Activated naive CD8-positive, alpha-beta T cell treated with anti-CD3 and anti-CD28 coated beads for 36 hours (primary cell): ENCODE measurements at regions not wholly inside any gene's neighbourhood (a gene's known extent, or its start where the extent isn't known, plus 50 kb on each side); places are given as distances from the start of the nearest gene placed in this dataset.

ENCODE experiments used
- DNase-seq: peaks from one replicate; pipeline ENCODE4 v3.0.0; 2021
- H3K27ac Mint-ChIP-seq: one replicate; pipeline ENCODE4 v1.8.0; 2022; ENCODE audit warnings: mild to moderate bottlenecking, moderate library complexity, mixed read lengths
- H3K27me3 Mint-ChIP-seq: one replicate; pipeline ENCODE4 v1.8.0; 2022; ENCODE audit warnings: mild to moderate bottlenecking, mixed read lengths
- H3K36me3 Mint-ChIP-seq: one replicate; pipeline ENCODE4 v1.8.0; 2021; ENCODE audit warnings: mild to moderate bottlenecking, mixed read lengths
- H3K4me1 Mint-ChIP-seq: one replicate; pipeline ENCODE4 v1.8.0; 2021; ENCODE audit warnings: mixed read lengths
- H3K4me3 Mint-ChIP-seq: one replicate; pipeline ENCODE4 v1.8.0; 2022; ENCODE audit warnings: mild to moderate bottlenecking, moderate library complexity, mixed read lengths
- H3K9me3 Mint-ChIP-seq: one replicate; pipeline ENCODE4 v1.8.0; 2022; ENCODE audit warnings: mixed read lengths

DNA sequence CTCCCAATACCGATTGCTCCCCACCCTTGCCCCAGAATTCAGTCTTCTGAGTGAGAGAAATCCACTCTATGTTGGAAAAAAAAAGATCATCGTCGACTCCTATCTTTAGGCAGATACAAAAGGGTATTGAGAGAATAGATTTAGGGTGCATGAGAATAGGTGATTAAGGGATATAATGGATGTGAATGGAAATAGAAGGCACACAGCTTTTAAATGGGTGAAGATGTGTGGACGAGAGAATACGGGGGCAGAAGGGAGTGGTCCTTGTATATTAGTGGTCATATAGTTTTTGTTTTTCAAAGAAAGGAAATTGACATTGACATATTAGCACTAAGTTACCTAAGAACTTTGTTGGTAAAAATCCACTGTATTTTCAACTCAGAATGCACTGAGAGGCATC, 98.6 kb upstream of the HDAC9 start:
- H3K27ac Mint-ChIP-seq = no peak overlapping the region
- H3K36me3 Mint-ChIP-seq = no peaks in the 10 kb centered on the region
- H3K4me1 Mint-ChIP-seq = no peaks in the 10 kb centered on the region
- H3K4me3 Mint-ChIP-seq = no peak overlapping the region
- DNase-seq = no peak
- no peaks in the 10 kb centered on the region for H3K27me3 Mint-ChIP-seq
- no peaks in the 10 kb centered on the region for H3K9me3 Mint-ChIP-seq

DNA sequence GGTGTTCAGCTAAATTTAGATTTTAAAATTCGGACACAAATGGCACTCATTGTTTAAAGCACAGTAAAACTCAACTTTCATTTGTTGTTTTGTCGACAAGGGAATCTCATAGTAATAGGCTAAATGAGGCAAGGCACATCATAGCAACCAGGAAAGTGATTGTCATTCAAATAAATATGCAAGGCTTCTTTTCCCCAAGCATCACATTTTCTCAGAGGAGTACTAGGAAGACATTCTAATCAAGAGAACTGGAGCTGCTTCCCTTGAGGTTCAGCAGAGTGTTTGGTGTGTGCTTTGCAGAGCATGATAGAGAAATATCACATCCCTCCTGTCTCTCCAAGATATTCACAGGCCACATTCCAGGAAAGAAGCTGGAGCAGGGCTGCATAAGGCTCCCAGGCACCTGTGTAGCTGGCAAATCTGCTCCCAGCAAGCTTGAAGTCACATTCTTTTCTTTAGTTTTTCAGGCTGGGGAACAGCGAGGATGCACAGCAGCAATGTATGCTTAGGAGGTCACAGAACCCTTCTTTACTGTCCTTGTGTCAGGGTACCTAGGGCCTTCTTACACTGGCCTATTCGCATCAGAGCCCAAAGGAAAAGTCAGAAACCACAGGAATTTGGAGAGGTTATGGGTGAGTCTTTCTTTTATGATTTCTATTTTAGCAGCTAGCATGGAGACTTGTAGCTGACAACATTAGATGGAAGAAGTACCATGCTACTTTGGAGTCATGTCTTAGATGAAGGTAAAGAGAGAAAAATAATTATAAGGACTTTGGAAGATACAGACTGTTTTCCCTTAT, 95.9 kb upstream of the HDAC9 start:
- Mint-ChIP-seq H3K27me3 (no peaks in the 10 kb centered on the region), H3K4me3 (no peak overlapping the region), H3K27ac (no peak overlapping the region), H3K36me3 (no peaks in the 10 kb centered on the region), H3K4me1 (no peaks in the 10 kb centered on the region), H3K9me3 (no peaks in the 10 kb centered on the region)
- DNase-seq = no peak

DNA sequence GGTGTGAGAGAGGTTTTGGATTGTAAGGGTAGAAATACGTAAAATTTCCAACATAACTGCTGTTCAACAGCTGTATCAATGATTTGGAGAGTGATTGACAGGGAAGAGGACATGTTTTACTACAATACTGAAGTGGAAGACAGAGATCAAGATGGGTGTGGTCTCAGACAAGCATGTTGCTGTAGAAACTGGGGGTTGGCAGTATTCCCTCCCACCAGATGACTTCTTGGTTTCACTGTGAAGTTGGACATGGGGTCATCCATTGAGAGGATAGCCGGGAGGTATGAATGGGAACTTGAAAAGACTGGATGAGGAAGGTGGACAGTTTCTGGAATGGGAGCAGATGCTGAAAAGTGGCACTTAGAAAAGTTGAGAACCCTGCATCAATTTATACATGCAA, 95.3 kb upstream of the HDAC9 start:
- DNase-seq = no peak
- H3K36me3 Mint-ChIP-seq = no peaks in the 10 kb centered on the region
- no peaks in the 10 kb centered on the region for H3K27me3 Mint-ChIP-seq
- no peaks in the 10 kb centered on the region for H3K4me1 Mint-ChIP-seq
- no peak overlapping the region for H3K27ac Mint-ChIP-seq
- no peak overlapping the region for H3K4me3 Mint-ChIP-seq
- H3K9me3 Mint-ChIP-seq = no peaks in the 10 kb centered on the region

DNA sequence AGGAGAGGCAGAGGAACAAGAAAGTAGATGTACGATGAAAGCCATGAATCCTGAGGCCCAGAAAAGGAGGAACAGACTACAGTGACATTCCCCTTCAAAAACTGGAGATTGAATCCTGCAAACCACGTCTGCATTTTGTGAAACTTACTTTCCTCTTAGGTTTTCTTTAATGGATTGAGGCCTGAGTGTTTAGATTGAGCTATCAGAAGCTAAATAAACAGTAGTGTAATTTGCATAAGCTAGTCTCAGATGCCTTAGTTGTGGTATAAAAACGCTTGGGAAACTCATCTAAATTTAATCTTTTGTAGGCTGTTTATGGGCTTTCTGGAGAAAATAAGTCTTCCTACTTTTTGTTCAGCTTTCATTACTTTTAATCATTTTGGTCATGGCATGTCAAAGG, 94.8 kb upstream of the HDAC9 start:
- H3K9me3 Mint-ChIP-seq = no peaks in the 10 kb centered on the region
- DNase-seq = no peak
- H3K4me1 Mint-ChIP-seq = no peaks in the 10 kb centered on the region
- no peaks in the 10 kb centered on the region for H3K36me3 Mint-ChIP-seq
- no peak overlapping the region for H3K4me3 Mint-ChIP-seq
- H3K27me3 Mint-ChIP-seq = no peaks in the 10 kb centered on the region
- H3K27ac Mint-ChIP-seq = no peak overlapping the region

DNA sequence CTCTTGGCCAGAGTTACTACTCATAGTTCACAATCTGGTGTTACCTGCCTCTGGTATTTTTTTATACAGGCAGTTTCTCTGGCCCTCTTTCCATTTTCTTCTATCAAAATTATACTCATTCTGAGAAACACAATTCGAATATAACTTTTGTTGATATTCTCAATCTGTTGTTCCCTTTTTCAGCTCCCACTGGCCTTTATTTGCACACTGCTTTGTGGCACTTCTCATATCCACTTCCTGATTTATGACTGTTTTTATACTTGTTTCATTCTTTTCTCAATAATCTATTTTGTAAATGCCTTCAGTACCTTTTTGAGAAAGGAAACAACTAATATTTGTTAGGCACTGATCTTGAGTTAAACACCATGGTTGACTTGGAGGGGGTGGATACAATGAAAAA, 93.8 kb upstream of the HDAC9 start:
- Mint-ChIP-seq H3K36me3 (no peaks in the 10 kb centered on the region), H3K27me3 (no peaks in the 10 kb centered on the region), H3K27ac (no peak overlapping the region), H3K9me3 (no peaks in the 10 kb centered on the region), H3K4me1 (no peaks in the 10 kb centered on the region), H3K4me3 (no peak overlapping the region)
- DNase-seq = no peak

DNA sequence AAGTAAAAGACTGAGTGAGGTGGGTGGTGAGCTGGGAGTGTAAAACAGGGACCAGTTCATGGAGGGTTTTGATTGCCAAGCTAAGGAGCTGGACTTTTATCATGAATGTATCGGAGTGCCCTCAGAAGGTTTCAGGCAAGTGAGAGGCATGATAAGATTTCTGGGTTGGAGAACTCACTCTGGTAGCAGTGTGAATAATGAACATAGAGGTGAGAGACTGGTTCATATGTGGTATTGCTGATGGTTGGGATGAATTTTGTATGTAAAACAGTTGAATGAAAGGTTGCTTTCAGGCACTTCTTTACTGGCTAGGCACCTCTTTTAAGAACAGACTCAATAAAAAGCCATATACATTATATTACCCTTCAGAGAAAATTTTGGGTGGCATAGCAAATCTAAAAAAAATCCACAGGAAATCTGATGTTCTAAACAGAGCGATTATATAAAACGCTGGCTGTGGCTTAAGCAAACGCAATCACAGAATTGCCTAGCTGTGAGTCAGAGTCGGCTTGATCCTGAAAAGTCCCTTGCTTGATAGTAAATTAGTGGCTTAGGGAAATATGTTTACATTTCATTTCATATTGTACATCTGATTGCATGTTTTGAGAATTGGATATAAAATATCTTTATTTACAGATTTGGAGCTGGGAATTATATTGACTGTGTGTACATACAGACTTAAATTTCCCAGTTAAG, 92.9 kb upstream of the HDAC9 start:
- H3K4me1 Mint-ChIP-seq = no peaks in the 10 kb centered on the region
- H3K27me3 Mint-ChIP-seq = no peaks in the 10 kb centered on the region
- no peak overlapping the region for H3K27ac Mint-ChIP-seq
- H3K4me3 Mint-ChIP-seq = no peak overlapping the region
- no peak for DNase-seq
- no peaks in the 10 kb centered on the region for H3K36me3 Mint-ChIP-seq
- H3K9me3 Mint-ChIP-seq = no peaks in the 10 kb centered on the region

DNA sequence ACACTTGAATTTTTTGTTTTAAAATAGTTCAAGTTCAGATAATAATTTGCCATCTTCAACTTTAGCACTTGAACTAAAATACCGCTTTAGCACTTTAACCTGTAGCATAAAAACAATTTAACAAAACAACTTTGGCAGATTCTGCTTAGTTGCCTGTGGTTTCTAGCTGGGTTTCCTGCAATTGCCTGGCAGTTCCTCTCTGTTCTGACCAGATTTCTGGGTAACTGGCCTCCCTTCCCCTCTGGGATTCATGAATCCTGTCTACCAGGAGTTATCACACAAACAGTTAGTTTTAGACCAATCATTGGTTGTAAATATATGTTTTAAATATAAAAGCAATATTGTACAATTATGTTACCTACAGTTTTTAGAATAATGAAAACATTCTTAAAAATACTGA, 89.8 kb upstream of the HDAC9 start:
- Mint-ChIP-seq H3K36me3 (no peaks in the 10 kb centered on the region), H3K27me3 (no peaks in the 10 kb centered on the region)
- DNase-seq = no peak

DNA sequence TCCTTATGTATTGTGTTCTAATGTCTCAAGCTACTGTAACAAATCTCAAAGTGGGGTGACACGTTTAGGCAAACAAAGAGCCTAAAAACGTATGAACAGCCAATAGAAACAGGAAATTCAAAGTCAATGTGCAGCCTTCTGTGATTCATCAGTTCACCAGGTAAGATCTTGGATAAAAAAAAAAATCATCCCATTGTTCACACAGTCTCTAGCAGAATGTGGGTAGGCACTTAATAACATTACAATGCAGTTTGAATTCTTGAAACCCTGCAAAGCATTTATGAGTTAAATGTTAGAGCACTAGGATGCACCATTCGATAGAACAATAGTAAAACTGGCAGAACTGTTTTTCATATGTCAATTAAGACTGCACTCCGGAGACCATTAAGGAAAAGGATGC, 88.2 kb upstream of the HDAC9 start:
- Mint-ChIP-seq H3K9me3 (no peaks in the 10 kb centered on the region), H3K27ac (no peak overlapping the region), H3K4me3 (no peak overlapping the region), H3K27me3 (no peaks in the 10 kb centered on the region), H3K4me1 (no peaks in the 10 kb centered on the region), H3K36me3 (no peaks in the 10 kb centered on the region)
- no peak for DNase-seq

More for the DNA sequence above, 89.8 kb upstream of the HDAC9 start:
- Mint-ChIP-seq H3K9me3 (no peaks in the 10 kb centered on the region), H3K4me1 (no peaks in the 10 kb centered on the region), H3K27ac (no peak overlapping the region), H3K4me3 (no peak overlapping the region)

DNA sequence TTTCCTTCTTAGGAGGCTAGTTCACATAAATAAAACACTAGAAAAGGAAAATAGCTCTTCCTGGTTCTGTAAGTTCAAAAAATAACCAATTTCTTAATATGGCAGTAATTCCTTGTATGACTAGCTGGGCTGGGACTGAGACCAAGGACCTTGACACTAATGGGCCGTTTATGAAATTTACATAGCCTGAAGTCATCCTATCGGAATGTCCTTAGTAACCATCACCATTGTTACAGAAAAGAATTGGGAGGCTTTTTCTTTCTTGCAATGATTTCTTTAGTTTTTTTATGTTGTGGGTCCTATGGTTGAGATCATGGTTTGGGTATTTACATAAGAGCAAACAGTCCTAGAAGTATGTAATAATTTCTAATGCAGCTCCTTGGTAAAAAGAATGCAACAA, 87.1 kb upstream of the HDAC9 start:
- H3K36me3 Mint-ChIP-seq = no peaks in the 10 kb centered on the region
- no peak overlapping the region for H3K27ac Mint-ChIP-seq
- H3K4me1 Mint-ChIP-seq = no peaks in the 10 kb centered on the region
- H3K27me3 Mint-ChIP-seq = no peaks in the 10 kb centered on the region
- no peak for DNase-seq
- no peaks in the 10 kb centered on the region for H3K9me3 Mint-ChIP-seq
- H3K4me3 Mint-ChIP-seq = no peak overlapping the region

DNA sequence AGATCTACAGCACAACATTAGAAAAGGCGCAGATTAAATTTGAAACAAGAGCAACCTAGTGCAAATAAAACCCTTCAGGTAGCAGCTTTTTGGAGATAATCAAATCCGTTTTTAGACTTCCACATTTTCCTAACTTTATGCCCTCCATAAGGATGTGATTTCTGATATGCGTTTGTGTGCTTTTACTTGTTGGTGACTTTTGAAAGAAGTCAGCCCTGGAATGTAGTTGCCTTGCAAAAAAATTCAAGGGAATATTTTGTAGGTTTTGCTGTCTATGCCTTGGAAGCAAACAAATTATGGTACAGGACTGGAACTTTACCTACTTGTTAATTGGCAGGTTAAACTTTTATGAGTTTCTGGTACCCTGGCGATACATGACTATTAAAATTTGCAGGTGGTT, 86.7 kb upstream of the HDAC9 start:
- H3K9me3 Mint-ChIP-seq = no peaks in the 10 kb centered on the region
- no peak overlapping the region for H3K4me3 Mint-ChIP-seq
- H3K27ac Mint-ChIP-seq = no peak overlapping the region
- no peaks in the 10 kb centered on the region for H3K36me3 Mint-ChIP-seq
- DNase-seq = no peak
- no peaks in the 10 kb centered on the region for H3K4me1 Mint-ChIP-seq
- no peaks in the 10 kb centered on the region for H3K27me3 Mint-ChIP-seq

DNA sequence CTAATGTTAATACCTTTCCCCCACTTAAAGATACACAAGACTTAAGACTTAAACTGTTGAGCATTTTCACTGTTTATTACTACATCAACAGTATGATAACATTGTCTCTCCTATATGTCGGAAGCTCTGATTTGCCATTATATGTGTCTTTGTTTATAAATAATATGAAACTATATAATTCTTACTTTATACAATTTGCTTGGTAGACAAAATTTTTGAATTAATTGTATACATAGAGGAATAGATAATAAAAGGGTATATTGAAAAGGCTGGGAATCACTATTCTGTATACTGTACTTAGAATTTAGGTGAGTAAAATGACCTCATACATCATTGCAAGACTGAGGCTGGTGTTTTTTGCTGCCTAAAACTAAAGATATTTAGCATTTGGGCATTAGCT, 82.1 kb upstream of the HDAC9 start:
- no peaks in the 10 kb centered on the region for H3K27me3 Mint-ChIP-seq
- DNase-seq = no peak
- no peak overlapping the region for H3K4me3 Mint-ChIP-seq
- no peaks in the 10 kb centered on the region for H3K36me3 Mint-ChIP-seq
- H3K4me1 Mint-ChIP-seq = no peaks in the 10 kb centered on the region
- H3K9me3 Mint-ChIP-seq = no peaks in the 10 kb centered on the region
- H3K27ac Mint-ChIP-seq = no peak overlapping the region

DNA sequence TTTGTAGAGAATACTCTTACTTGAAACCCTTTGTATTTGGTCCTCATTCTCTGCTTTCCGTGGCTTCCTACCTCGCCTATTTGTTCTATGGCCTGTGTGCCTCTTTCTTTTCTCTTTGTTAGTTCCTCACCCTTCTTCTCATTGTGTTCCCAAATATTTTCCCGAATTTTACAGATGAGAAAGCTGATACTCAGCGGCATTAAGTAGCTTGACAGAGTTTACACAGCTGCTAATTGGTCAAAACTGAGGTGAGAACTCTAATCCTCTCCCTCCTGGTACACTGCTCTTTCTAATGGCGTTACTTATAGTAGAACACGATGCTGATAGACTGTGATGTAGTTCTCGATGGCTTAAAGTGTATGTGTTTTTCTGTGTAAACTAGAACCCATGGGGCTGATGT, 80.7 kb upstream of the HDAC9 start:
- no peaks in the 10 kb centered on the region for H3K36me3 Mint-ChIP-seq
- no peak overlapping the region for H3K4me3 Mint-ChIP-seq
- no peaks in the 10 kb centered on the region for H3K4me1 Mint-ChIP-seq
- DNase-seq = no peak
- H3K27ac Mint-ChIP-seq = no peak overlapping the region
- no peaks in the 10 kb centered on the region for H3K9me3 Mint-ChIP-seq
- no peaks in the 10 kb centered on the region for H3K27me3 Mint-ChIP-seq

DNA sequence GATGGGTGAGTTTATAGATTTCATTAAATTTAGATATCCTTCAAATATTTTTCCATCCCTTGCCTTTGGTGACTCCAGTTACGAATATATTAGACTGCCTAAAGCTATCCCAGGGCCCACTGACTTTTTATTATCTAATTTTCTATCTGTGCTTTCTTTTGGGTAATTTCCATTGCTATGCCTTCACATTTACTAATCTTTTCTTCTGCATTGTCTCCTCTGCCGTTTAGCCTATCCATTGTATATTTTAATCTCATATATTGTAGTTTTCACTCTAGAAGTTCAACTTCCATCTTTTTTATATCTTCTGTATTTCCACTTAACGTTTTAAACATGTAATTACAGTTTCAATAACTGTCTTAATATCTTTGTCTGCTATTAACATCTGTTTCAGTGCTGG, 78.6 kb upstream of the HDAC9 start:
- H3K4me1 Mint-ChIP-seq = no peaks in the 10 kb centered on the region
- no peak overlapping the region for H3K27ac Mint-ChIP-seq
- H3K36me3 Mint-ChIP-seq = no peaks in the 10 kb centered on the region
- H3K4me3 Mint-ChIP-seq = no peak overlapping the region
- no peak for DNase-seq
- no peaks in the 10 kb centered on the region for H3K27me3 Mint-ChIP-seq
- H3K9me3 Mint-ChIP-seq = no peaks in the 10 kb centered on the region

DNA sequence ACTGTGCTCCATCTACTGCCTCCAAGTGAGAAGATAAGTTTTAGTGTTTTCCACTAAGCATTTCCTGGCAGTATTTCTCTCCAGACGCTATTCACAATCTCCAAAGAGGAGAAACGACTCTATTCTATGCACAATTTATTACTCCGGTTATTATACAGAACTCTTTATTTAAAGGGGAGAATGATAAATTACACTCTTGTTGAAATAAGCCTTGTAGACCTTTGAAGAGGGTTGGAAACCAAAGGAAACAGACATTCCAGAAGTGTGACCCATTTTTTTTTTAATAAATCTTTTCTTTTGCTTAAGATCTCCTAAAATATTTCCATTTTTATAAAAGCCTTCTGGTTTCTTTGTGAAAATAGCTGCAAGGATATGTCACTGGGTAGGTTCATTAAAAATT, 76.1 kb upstream of the HDAC9 start:
- no peaks in the 10 kb centered on the region for H3K36me3 Mint-ChIP-seq
- H3K27ac Mint-ChIP-seq = no peak overlapping the region

DNA sequence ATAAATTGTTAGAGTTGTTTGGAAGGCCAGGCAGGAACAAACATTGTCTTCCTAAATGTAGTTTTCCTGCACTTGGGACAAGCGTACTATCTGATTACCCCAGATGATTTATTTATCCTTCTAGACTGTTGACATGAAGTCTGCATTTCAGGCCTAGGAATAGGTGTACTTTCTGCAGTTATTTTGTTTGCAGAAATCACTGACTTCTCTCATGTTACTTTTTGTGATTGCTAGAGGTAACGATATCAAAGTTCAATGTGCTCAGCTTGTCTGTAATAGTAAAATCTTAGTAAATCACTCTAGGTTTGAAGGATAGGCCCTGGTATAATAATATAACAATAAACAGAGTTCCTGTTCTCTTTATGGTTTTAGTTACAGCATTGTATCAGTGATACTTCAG, 75.4 kb upstream of the HDAC9 start:
- no peak for DNase-seq
- Mint-ChIP-seq H3K4me1 (no peaks in the 10 kb centered on the region), H3K4me3 (no peak overlapping the region), H3K36me3 (no peaks in the 10 kb centered on the region), H3K27me3 (no peaks in the 10 kb centered on the region), H3K27ac (no peak overlapping the region), H3K9me3 (no peaks in the 10 kb centered on the region)

More for the DNA sequence above, 76.1 kb upstream of the HDAC9 start:
- H3K27me3 Mint-ChIP-seq = no peaks in the 10 kb centered on the region
- no peak for DNase-seq
- no peak overlapping the region for H3K4me3 Mint-ChIP-seq
- H3K4me1 Mint-ChIP-seq = no peaks in the 10 kb centered on the region
- H3K9me3 Mint-ChIP-seq = no peaks in the 10 kb centered on the region

DNA sequence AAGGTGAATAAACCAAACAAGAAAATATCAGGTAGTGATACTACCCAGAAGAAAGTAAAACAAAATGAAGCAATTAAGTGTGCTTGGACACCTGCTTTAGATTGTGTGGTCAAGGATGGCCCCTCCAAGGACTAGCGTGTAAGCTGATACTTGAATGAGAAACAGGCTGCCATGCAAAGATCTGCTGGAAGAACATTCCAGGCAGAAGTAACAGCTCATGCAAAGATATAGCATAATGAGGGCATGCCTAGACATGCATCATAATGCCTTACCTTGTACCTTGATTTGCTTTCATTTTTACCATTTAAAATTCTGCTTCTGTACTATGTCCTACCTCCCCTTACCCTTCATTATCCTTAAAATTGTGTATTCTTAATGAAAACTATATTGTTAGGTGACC, 74.8 kb upstream of the HDAC9 start:
- no peak for DNase-seq
- Mint-ChIP-seq H3K4me1 (no peaks in the 10 kb centered on the region), H3K9me3 (no peaks in the 10 kb centered on the region), H3K27ac (no peak overlapping the region), H3K27me3 (no peaks in the 10 kb centered on the region), H3K4me3 (no peak overlapping the region), H3K36me3 (no peaks in the 10 kb centered on the region)
